MM.1S (cell line): ENCODE measurements at regions not wholly inside any gene's neighbourhood (a gene's known extent, or its start where the extent isn't known, plus 50 kb on each side); places are given as distances from the start of the nearest gene placed in this dataset.

Experiments
- EZH2 ChIP-seq: fragments of 300-600 bp; sonication (generic); optimal IDR thresholded peaks from 2 replicates; pipeline ENCODE3; 2017; ENCODE audit warnings: low read depth, mild to moderate bottlenecking, antibody characterized with exemption, low read length, mixed read lengths
- TF ChIP-seq, protein P1 (sequence below): fragments of 300-600 bp; sonication (generic); IDR thresholded peaks from 2 replicates; pipeline ENCODE4 v1.5.1; 2016; ENCODE audit warnings: antibody characterized with exemption, low read length, mixed read lengths

DNA sequence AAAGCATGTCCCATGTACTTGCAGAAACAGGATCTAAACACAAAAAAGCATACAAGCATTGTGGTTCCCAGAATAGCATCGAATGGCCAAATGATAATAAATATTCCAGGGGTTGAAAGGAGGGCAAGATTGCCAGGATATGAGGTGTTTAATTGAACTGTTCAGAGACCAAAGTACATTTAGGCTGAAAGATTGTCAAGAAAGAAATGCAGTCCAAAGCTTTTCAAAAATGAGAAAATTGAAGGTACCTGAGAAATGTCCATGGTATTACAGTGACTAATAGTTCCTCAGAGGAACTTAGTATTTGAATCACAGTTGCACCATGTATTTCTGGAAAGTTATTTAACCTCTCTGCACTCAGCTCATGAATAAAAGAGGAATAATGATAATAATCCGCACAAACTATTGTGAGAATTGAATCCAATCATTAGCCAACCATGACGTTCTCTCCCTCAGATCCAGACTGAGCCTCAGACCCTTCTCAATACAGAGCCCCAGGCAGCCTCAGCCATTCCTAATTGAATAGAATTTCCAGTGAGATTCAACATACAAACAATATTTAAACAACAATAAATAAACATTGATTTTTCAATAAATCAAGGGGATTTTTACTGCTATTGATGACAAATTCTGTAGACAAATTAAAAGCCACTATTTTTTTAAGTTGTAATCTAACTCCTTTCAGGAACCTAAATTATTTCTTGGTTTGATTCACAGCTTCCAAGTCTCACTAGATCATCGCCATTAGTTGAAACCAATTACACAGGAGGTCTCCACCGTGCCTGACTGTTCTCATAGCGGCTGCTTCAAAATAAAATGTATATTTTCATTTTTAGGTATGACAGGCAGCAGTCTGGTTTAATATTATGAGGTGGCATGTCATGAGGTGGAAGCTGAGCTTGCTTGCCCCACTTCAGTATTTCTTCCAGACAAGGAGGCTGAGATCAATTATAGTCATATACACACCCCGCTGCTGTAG, 144.3 kb upstream of the TENT5A start:
- TF ChIP-seq, protein P1, sequence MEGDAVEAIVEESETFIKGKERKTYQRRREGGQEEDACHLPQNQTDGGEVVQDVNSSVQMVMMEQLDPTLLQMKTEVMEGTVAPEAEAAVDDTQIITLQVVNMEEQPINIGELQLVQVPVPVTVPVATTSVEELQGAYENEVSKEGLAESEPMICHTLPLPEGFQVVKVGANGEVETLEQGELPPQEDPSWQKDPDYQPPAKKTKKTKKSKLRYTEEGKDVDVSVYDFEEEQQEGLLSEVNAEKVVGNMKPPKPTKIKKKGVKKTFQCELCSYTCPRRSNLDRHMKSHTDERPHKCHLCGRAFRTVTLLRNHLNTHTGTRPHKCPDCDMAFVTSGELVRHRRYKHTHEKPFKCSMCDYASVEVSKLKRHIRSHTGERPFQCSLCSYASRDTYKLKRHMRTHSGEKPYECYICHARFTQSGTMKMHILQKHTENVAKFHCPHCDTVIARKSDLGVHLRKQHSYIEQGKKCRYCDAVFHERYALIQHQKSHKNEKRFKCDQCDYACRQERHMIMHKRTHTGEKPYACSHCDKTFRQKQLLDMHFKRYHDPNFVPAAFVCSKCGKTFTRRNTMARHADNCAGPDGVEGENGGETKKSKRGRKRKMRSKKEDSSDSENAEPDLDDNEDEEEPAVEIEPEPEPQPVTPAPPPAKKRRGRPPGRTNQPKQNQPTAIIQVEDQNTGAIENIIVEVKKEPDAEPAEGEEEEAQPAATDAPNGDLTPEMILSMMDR: no peak
- TF ChIP-seq EZH2: no peak
